HCT116 (cell line): ENCODE measurements at regions not wholly inside any gene's neighbourhood (a gene's known extent, or its start where the extent isn't known, plus 50 kb on each side); places are given as distances from the start of the nearest gene placed in this dataset.

Experiments
- CEBPB ChIP-seq: IDR thresholded peaks from 2 replicates; pipeline ENCODE4 v1.6.1; 2012; ENCODE audit warnings: low read depth
- CTCF ChIP-seq, 3 experiments: fragments of 200-600 bp in 1 of 3; sonication (generic) in 1 of 3; IDR thresholded peaks in 2 of 3; conservative IDR thresholded peaks in 1 of 3; 2 replicates each; pipeline ENCODE4 v1.5.1; 2012 to 2017; ENCODE audit warnings: low read depth in 2 of 3, low read length in 2 of 3, antibody characterized with exemption in 1 of 3, borderline replicate concordance in 1 of 3, control low read depth in 1 of 3, mild to moderate bottlenecking in 1 of 3, mixed read lengths in 1 of 3, mixed run types in 1 of 3, moderate library complexity in 1 of 3; ENCODE audit not compliant: insufficient read depth in 1 of 3
- EZH2 ChIP-seq: fragments of 200-600 bp; sonication (generic); IDR thresholded peaks from 2 replicates; pipeline ENCODE4 v1.6.1; 2017; ENCODE audit warnings: antibody characterized with exemption, mixed run types
- FOSL1 ChIP-seq: IDR thresholded peaks from 2 replicates; pipeline ENCODE4 v1.6.1; 2012; ENCODE audit warnings: low read depth
- POLR2A ChIP-seq: IDR thresholded peaks from 2 replicates; pipeline ENCODE4 v1.7.0; 2011; ENCODE audit warnings: borderline replicate concordance; ENCODE audit not compliant: insufficient read depth, insufficient read length; ENCODE audit errors: extremely low read depth
- POLR2AphosphoS5 ChIP-seq: IDR thresholded peaks from 2 replicates; pipeline ENCODE4 v1.6.1; 2011; ENCODE audit warnings: mild to moderate bottlenecking, low read depth, low read length, moderate library complexity
- RAD21 ChIP-seq: IDR thresholded peaks from 2 replicates; pipeline ENCODE4 v1.6.1; 2012; ENCODE audit warnings: low read depth, mild to moderate bottlenecking
- REST ChIP-seq: IDR thresholded peaks from 2 replicates; pipeline ENCODE4 v1.6.1; 2012; ENCODE audit warnings: low read depth
- SRF ChIP-seq: IDR thresholded peaks from 2 replicates; pipeline ENCODE4 v1.6.1; 2012; ENCODE audit warnings: low read depth
- ZBTB33 ChIP-seq: IDR thresholded peaks from 2 replicates; pipeline ENCODE4 v1.6.1; 2011; ENCODE audit warnings: mild to moderate bottlenecking, low read length, moderate library complexity; ENCODE audit not compliant: insufficient replicate concordance; ENCODE audit errors: extremely low read depth

- TF ChIP-seq REST (no peak), CTCF (IDR thresholded peaks at IDR 0.05 in 2 of 3, conservative IDR thresholded peaks at IDR 0.05 in 1 of 3; ENCODE audit: borderline replicate concordance in 1 of 3, insufficient read depth in 1 of 3, low read depth in 2 of 3, low read length in 2 of 3) (no peak), POLR2A (no peak), EZH2 (no peak), RAD21 (no peak), CEBPB (no peak), FOSL1 (no peak), ZBTB33 (no peak), SRF (no peak), POLR2AphosphoS5 (no peak)
These were observed 51.6 kb upstream of the EGFL7 start for GRCh38 chr9:136611119-136611518.
